ENCODE measurements at regions not wholly inside any gene's neighbourhood (a gene's known extent, or its start where the extent isn't known, plus 50 kb on each side); places are given as distances from the start of the nearest gene placed in this dataset.

GRCh38 chr7:155963771-155964195 lies 151.5 kb upstream of the SHH start:
- Histone ChIP-seq H2AFZ (ENCODE audit: low read depth, low read length) (no peak overlapping the region), H3K27ac (ENCODE audit: insufficient read depth, low read depth, low read length) (no peak overlapping the region), H3K4me1 (ENCODE audit: control insufficient read depth, extremely low read depth, insufficient read depth, low read length) (peaks cover 3% of the 10 kb centered on the region), H3K36me3 (ENCODE audit: control insufficient read depth in 2 of 2, extremely low read depth in 1 of 2, insufficient read depth in 2 of 2, low read length in 2 of 2) (no peaks in the 10 kb centered on the region), H3K9me1 (replicated peaks; ENCODE audit: control insufficient read depth, extremely low read depth, insufficient read depth, low read length) (no peaks in the 10 kb centered on the region), H3K4me3 (replicated peaks in 1 of 3; ENCODE audit: insufficient read depth in 1 of 3, low read depth in 1 of 3, low read length in 3 of 3) (no peak overlapping the region), H3K79me2 (ENCODE audit: control insufficient read depth, insufficient read depth, low read length) (no peaks in the 10 kb centered on the region), H3K9ac (replicated peaks; ENCODE audit: extremely low read depth, insufficient read depth, low read length) (no peak overlapping the region), H3K27me3 (ENCODE audit: control insufficient read depth in 2 of 2, insufficient read depth in 2 of 2, low read length in 2 of 2) (no peaks in the 10 kb centered on the region), H3K4me2 (ENCODE audit: insufficient read depth, low read length) (no peak overlapping the region), H3K9me3 (replicated peaks; ENCODE audit: control insufficient read depth, insufficient read depth, low read length) (no peaks in the 10 kb centered on the region), H4K20me1 (replicated peaks; ENCODE audit: control insufficient read depth, extremely low read depth, insufficient read depth, low read length) (no peaks in the 10 kb centered on the region)
- no peak for DNase-seq (ENCODE audit: low read depth, low spot score)
- CTCF ChIA-PET: no interaction called here
- BruUV-seq (replicated peaks): no TSS peak
- no peak for FAIRE-seq
- dilution Hi-C loops (cut with MboI; ENCODE audit: extremely low pct_ligation_motif_present, low sequenced_read_pairs) (no loop called here), intact Hi-C loops (cut with micrococcal nuclease) (no loop called here)
- POLR2A ChIA-PET: no interaction called here
- TF ChIP-seq MAX (IDR thresholded peaks at IDR 0.05; ENCODE audit: insufficient read depth, insufficient read length): no peak
- no peak for TF ChIP-seq POLR2AphosphoS5 (IDR thresholded peaks at IDR 0.05; ENCODE audit: insufficient read depth, low read depth, low read length)
- TF ChIP-seq FOS (IDR thresholded peaks at IDR 0.05; ENCODE audit: borderline replicate concordance, insufficient read depth, low read length): no peak
- no peak for TF ChIP-seq GATA2 (IDR thresholded peaks at IDR 0.05; ENCODE audit: insufficient read depth, insufficient read length, low read depth, low read length)
- no peak for TF ChIP-seq POLR2A (IDR thresholded peaks at IDR 0.05; ENCODE audit: low read depth, low read length)
- TF ChIP-seq CTCF (IDR thresholded peaks at IDR 0.05; ENCODE audit: extremely low read depth in 1 of 2, insufficient read depth in 1 of 2, low read depth in 1 of 2, low read length in 2 of 2): no peak
- TF ChIP-seq MYC (IDR thresholded peaks at IDR 0.05; ENCODE audit: low read depth, low read length): no peak
- no peak for TF ChIP-seq EZH2 (IDR thresholded peaks at IDR 0.05; ENCODE audit: borderline replicate concordance, low read depth, low read length, severe bottlenecking)
- no peak for TF ChIP-seq JUN (IDR thresholded peaks at IDR 0.05; ENCODE audit: borderline replicate concordance, insufficient read depth, insufficient read length, low read depth)
